ENCODE measurements at regions not wholly inside any gene's neighbourhood (a gene's known extent, or its start where the extent isn't known, plus 50 kb on each side); places are given as distances from the start of the nearest gene placed in this dataset.

- DNase-seq (ENCODE audit: low spot score): no peak
- 88% methylated on average over 1 of the region's 1 CpG for WGBS (ENCODE audit: low lambda C conversion rate, missing lambda C conversion rate)
- Histone ChIP-seq H3K79me2 (no peaks in the 10 kb centered on the region), H3K4me3 (no peak overlapping the region), H3K36me3 (replicated peaks; ENCODE audit: insufficient read depth, low read depth) (no peaks in the 10 kb centered on the region), H3K4me1 (ENCODE audit: insufficient read depth) (no peaks in the 10 kb centered on the region), H3K27ac (no peak overlapping the region), H3K9me2 (replicated peaks; ENCODE audit: insufficient read depth) (no peaks in the 10 kb centered on the region), H3K4me2 (no peak overlapping the region), H4K20me1 (ENCODE audit: insufficient read depth, poor library complexity, severe bottlenecking) (no peaks in the 10 kb centered on the region), H3K9me3 (ENCODE audit: low read depth) (no peaks in the 10 kb centered on the region), H2AFZ (no peak overlapping the region), H3K27me3 (no peaks in the 10 kb centered on the region)
- TF ChIP-seq CTCF (IDR thresholded peaks at IDR 0.05; ENCODE audit: poor library complexity) (no peak), EZH2 (IDR thresholded peaks at IDR 0.05; ENCODE audit: borderline replicate concordance) (no peak), EZH2phosphoT487 (IDR thresholded peaks at IDR 0.05; ENCODE audit: low read depth, severe bottlenecking, unreplicated experiment) (no peak)
Observed at GRCh38 chr3:30333903-30334302, 272.5 kb upstream of the TGFBR2 start.

- no peaks in the 10 kb centered on the region for H3K9me3 ChIP-seq (ENCODE audit: low read depth)
- TF ChIP-seq EZH2 (IDR thresholded peaks at IDR 0.05; ENCODE audit: borderline replicate concordance): no peak
- no peak overlapping the region for H3K4me3 ChIP-seq
- H3K27ac ChIP-seq: no peak overlapping the region
- no peaks in the 10 kb centered on the region for H4K20me1 ChIP-seq (ENCODE audit: insufficient read depth, poor library complexity, severe bottlenecking)
- H3K4me2 ChIP-seq: no peak overlapping the region
- no peak for DNase-seq (ENCODE audit: low spot score)
- H3K79me2 ChIP-seq: no peaks in the 10 kb centered on the region
- no peaks in the 10 kb centered on the region for H3K36me3 ChIP-seq (replicated peaks; ENCODE audit: insufficient read depth, low read depth)
- H3K27me3 ChIP-seq: no peaks in the 10 kb centered on the region
- WGBS (ENCODE audit: low lambda C conversion rate, missing lambda C conversion rate): 45% methylated on average over 2 of the region's 2 CpGs
- no peak overlapping the region for H2AFZ ChIP-seq
- H3K9me2 ChIP-seq (replicated peaks; ENCODE audit: insufficient read depth): no peaks in the 10 kb centered on the region
- H3K4me1 ChIP-seq (ENCODE audit: insufficient read depth): peaks cover 3% of the 10 kb centered on the region
Observed at GRCh38 chr3:30340500-30340899, 265.9 kb upstream of the TGFBR2 start.

- WGBS (ENCODE audit: low lambda C conversion rate, missing lambda C conversion rate): 97% methylated on average over 2 of the region's 2 CpGs
- TF ChIP-seq EZH2 (IDR thresholded peaks at IDR 0.05; ENCODE audit: borderline replicate concordance) (no peak), CTCF (IDR thresholded peaks at IDR 0.05; ENCODE audit: poor library complexity) (no peak), EZH2phosphoT487 (IDR thresholded peaks at IDR 0.05; ENCODE audit: low read depth, severe bottlenecking, unreplicated experiment) (no peak)
Observed at GRCh38 chr3:30341079-30341478, 265.3 kb upstream of the TGFBR2 start.

GRCh38 chr3:30341851-30342250 is 264.6 kb upstream of the TGFBR2 start:
- H3K4me3 ChIP-seq: no peak overlapping the region
- no peaks in the 10 kb centered on the region for H3K9me3 ChIP-seq (ENCODE audit: low read depth)
- H4K20me1 ChIP-seq (ENCODE audit: insufficient read depth, poor library complexity, severe bottlenecking): no peaks in the 10 kb centered on the region
- H3K27ac ChIP-seq: peak overlapping the region; percentile 12
- TF ChIP-seq EZH2 (IDR thresholded peaks at IDR 0.05; ENCODE audit: borderline replicate concordance): no peak
- TF ChIP-seq EZH2phosphoT487 (IDR thresholded peaks at IDR 0.05; ENCODE audit: low read depth, severe bottlenecking, unreplicated experiment): no peak
- TF ChIP-seq CTCF (IDR thresholded peaks at IDR 0.05; ENCODE audit: poor library complexity): no peak
- WGBS (ENCODE audit: low lambda C conversion rate, missing lambda C conversion rate): 78% methylated on average over 1 of the region's 1 CpG
- H3K4me2 ChIP-seq: no peak overlapping the region
- H3K4me1 ChIP-seq (ENCODE audit: insufficient read depth): peaks cover 3% of the 10 kb centered on the region
- no peak overlapping the region for H2AFZ ChIP-seq
- no peaks in the 10 kb centered on the region for H3K27me3 ChIP-seq
- H3K36me3 ChIP-seq (replicated peaks; ENCODE audit: insufficient read depth, low read depth): no peaks in the 10 kb centered on the region
- no peaks in the 10 kb centered on the region for H3K9me2 ChIP-seq (replicated peaks; ENCODE audit: insufficient read depth)
- no peaks in the 10 kb centered on the region for H3K79me2 ChIP-seq
- DNase-seq (ENCODE audit: low spot score): no peak

More at GRCh38 chr3:30341079-30341478, 265.3 kb upstream of the TGFBR2 start:
- H3K4me3 ChIP-seq: no peak overlapping the region
- no peaks in the 10 kb centered on the region for H3K27me3 ChIP-seq
- H2AFZ ChIP-seq: no peak overlapping the region
- no peaks in the 10 kb centered on the region for H3K9me3 ChIP-seq (ENCODE audit: low read depth)
- no peaks in the 10 kb centered on the region for H4K20me1 ChIP-seq (ENCODE audit: insufficient read depth, poor library complexity, severe bottlenecking)
- no peaks in the 10 kb centered on the region for H3K36me3 ChIP-seq (replicated peaks; ENCODE audit: insufficient read depth, low read depth)
- no peak overlapping the region for H3K27ac ChIP-seq
- no peak for DNase-seq (ENCODE audit: low spot score)
- peaks cover 3% of the 10 kb centered on the region for H3K4me1 ChIP-seq (ENCODE audit: insufficient read depth)
- no peaks in the 10 kb centered on the region for H3K9me2 ChIP-seq (replicated peaks; ENCODE audit: insufficient read depth)
- no peaks in the 10 kb centered on the region for H3K79me2 ChIP-seq
- no peak overlapping the region for H3K4me2 ChIP-seq

Data from hepatocyte (in vitro differentiated cells).